ENCODE measurements at regions not wholly inside any gene's neighbourhood (a gene's known extent, or its start where the extent isn't known, plus 50 kb on each side); places are given as distances from the start of the nearest gene placed in this dataset.
"Not testable (repeated sequence)": the region's sequence is repeated elsewhere in the genome, so short reads cannot be mapped to it uniquely, and the experiment has no call there.

GRCh38 chr7:142439739-142440138 lies 181.9 kb upstream of the PRSS58 start:
- no peak for TF ChIP-seq CTCF (IDR thresholded peaks at IDR 0.05; ENCODE audit: insufficient read depth, missing control alignments)
- no peak for DNase-seq (ENCODE audit: insufficient read length, low spot score)
- no peak for FAIRE-seq

- no peak for DNase-seq (ENCODE audit: insufficient read length, low spot score)
- no peak for TF ChIP-seq CTCF (IDR thresholded peaks at IDR 0.05; ENCODE audit: insufficient read depth, missing control alignments)
- no peak for FAIRE-seq
These were observed 181.2 kb upstream of the PRSS58 start for GRCh38 chr7:142438923-142439515.

GRCh38 chr7:142438235-142438922 lies 180.5 kb upstream of the PRSS58 start:
- no peak for FAIRE-seq
- DNase-seq (ENCODE audit: insufficient read length, low spot score): no peak
- peak; percentile 38 for TF ChIP-seq CTCF (IDR thresholded peaks at IDR 0.05; ENCODE audit: insufficient read depth, missing control alignments)

GRCh38 chr7:142437741-142438140 lies 179.9 kb upstream of the PRSS58 start:
- no peak for TF ChIP-seq CTCF (IDR thresholded peaks at IDR 0.05; ENCODE audit: insufficient read depth, missing control alignments)
- DNase-seq (ENCODE audit: insufficient read length, low spot score): no peak
- FAIRE-seq: no peak

- FAIRE-seq (no peak), DNase-seq (ENCODE audit: insufficient read length, low spot score) (no peak)
- TF ChIP-seq CTCF (IDR thresholded peaks at IDR 0.05; ENCODE audit: insufficient read depth, missing control alignments): no peak
These were observed 178.7 kb upstream of the PRSS58 start for GRCh38 chr7:142436601-142437000.

- DNase-seq (ENCODE audit: insufficient read length, low spot score); FAIRE-seq: not testable (repeated sequence)
These were observed 177.7 kb upstream of the PRSS58 start for GRCh38 chr7:142435606-142436005.

GRCh38 chr7:142434666-142435167 lies 176.9 kb upstream of the PRSS58 start:
- TF ChIP-seq CTCF (IDR thresholded peaks at IDR 0.05; ENCODE audit: insufficient read depth, missing control alignments): no peak
- DNase-seq (ENCODE audit: insufficient read length, low spot score) (no peak), FAIRE-seq (no peak)

GRCh38 chr7:142434133-142434532 lies 176.3 kb upstream of the PRSS58 start:
- not testable (repeated sequence) for DNase-seq (ENCODE audit: insufficient read length, low spot score); FAIRE-seq
